ENCODE measurements at regions not wholly inside any gene's neighbourhood (a gene's known extent, or its start where the extent isn't known, plus 50 kb on each side); places are given as distances from the start of the nearest gene placed in this dataset.

DNA sequence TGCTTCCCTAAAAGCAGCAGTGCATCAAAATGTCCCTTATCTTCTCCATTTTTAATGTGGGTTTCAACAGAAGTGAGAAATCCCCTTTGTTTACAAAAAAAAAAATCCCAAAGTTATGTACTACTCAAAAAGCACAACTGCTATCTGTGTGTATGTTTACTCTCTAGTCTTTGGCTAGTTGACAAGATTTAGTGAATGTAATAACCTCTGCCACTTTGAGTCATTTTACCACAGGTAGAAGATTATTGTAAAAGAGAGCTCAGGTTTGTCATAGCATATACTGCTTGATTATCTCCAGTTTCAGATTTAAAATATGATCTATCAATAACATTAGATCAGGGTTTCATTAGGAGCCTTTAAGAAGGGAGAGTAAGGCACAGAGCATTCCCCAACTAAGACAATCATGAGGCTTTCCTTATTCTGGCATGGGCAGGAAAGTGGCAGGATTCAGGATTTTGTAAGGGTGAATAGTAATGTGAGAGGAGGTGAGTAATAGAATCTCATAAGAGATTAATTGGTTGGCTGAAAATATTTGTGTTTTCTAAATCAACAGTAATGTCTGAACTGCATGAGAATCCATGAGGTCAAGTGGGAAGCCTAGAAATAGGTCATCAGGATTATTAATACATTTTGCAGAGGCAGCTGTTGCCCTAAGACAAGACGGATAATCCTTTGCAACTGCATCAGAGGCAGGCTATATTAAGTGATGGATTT lies 1780.3 kb upstream of the LRRTM1 start:
- TF ChIP-seq, protein P1, sequence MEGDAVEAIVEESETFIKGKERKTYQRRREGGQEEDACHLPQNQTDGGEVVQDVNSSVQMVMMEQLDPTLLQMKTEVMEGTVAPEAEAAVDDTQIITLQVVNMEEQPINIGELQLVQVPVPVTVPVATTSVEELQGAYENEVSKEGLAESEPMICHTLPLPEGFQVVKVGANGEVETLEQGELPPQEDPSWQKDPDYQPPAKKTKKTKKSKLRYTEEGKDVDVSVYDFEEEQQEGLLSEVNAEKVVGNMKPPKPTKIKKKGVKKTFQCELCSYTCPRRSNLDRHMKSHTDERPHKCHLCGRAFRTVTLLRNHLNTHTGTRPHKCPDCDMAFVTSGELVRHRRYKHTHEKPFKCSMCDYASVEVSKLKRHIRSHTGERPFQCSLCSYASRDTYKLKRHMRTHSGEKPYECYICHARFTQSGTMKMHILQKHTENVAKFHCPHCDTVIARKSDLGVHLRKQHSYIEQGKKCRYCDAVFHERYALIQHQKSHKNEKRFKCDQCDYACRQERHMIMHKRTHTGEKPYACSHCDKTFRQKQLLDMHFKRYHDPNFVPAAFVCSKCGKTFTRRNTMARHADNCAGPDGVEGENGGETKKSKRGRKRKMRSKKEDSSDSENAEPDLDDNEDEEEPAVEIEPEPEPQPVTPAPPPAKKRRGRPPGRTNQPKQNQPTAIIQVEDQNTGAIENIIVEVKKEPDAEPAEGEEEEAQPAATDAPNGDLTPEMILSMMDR (IDR thresholded peaks at IDR 0.05): no peak
- TF ChIP-seq POLR2AphosphoS5 (IDR thresholded peaks at IDR 0.05; ENCODE audit: low read depth, low read length) (no peak), SIN3A (IDR thresholded peaks at IDR 0.05; ENCODE audit: borderline replicate concordance, insufficient read depth, low read depth, low read length) (no peak)

Measured in Panc1 (cell line).